GM23338 (cell line): ENCODE measurements at regions not wholly inside any gene's neighbourhood (a gene's known extent, or its start where the extent isn't known, plus 50 kb on each side); places are given as distances from the start of the nearest gene placed in this dataset.

ENCODE experiments used
- CREB1 ChIP-seq: fragments of 250-450 bp; sonication (Bioruptor Pico); IDR thresholded peaks from 2 replicates; pipeline ENCODE4 v1.5.0; 2020; ENCODE audit warnings: low read depth, mild to moderate bottlenecking, moderate library complexity
- EZH2 ChIP-seq: fragments of 200-600 bp; sonication (generic); IDR thresholded peaks from one replicate; pipeline ENCODE4 v1.8.0; 2017; ENCODE audit warnings: antibody characterized with exemption, mild to moderate bottlenecking, low read depth; ENCODE audit not compliant: unreplicated experiment
- EZH2phosphoT487 ChIP-seq: fragments of 200-600 bp; sonication (generic); IDR thresholded peaks from one replicate; pipeline ENCODE4 v1.8.1; 2018; ENCODE audit warnings: antibody characterized with exemption; ENCODE audit not compliant: unreplicated experiment
- JUNB ChIP-seq: IDR thresholded peaks from one replicate; pipeline ENCODE4 v1.6.1; 2016; ENCODE audit warnings: antibody characterized with exemption; ENCODE audit not compliant: unreplicated experiment
- POLR2AphosphoS5 ChIP-seq: IDR thresholded peaks from 2 replicates; pipeline ENCODE4 v1.6.1; 2016; ENCODE audit warnings: antibody characterized with exemption, low read depth
- STAT1 ChIP-seq: IDR thresholded peaks from one replicate; pipeline ENCODE4 v1.6.1; 2016; ENCODE audit warnings: antibody characterized with exemption; ENCODE audit not compliant: unreplicated experiment
- ZNF114 ChIP-seq: fragments of 250-450 bp; sonication (Bioruptor Pico); IDR thresholded peaks from 2 replicates; pipeline ENCODE4 v1.5.0; 2020; ENCODE audit warnings: mild to moderate bottlenecking, moderate library complexity
- ZNF331 ChIP-seq: fragments of 250-450 bp; sonication (Bioruptor Pico); IDR thresholded peaks from 2 replicates; pipeline ENCODE4 v1.5.0; 2020; ENCODE audit warnings: low read depth, mild to moderate bottlenecking, moderate library complexity
- TF ChIP-seq, protein P1 (sequence below), 2 experiments: fragments of 200-600 bp in 1 of 2; sonication (generic) in 1 of 2; conservative IDR thresholded peaks; 2 replicates each; pipeline versions ENCODE4 v1.5.1 to v1.6.1; 2016 to 2017; ENCODE audit warnings: antibody characterized with exemption in 2 of 2, low read depth in 2 of 2, mild to moderate bottlenecking in 2 of 2, moderate library complexity in 1 of 2
- TF ChIP-seq, protein P2 (sequence below): IDR thresholded peaks from one replicate; pipeline ENCODE4 v1.6.1; 2018; ENCODE audit warnings: antibody characterized with exemption; ENCODE audit not compliant: unreplicated experiment
- TF ChIP-seq, protein P3 (sequence below): IDR thresholded peaks from 2 replicates; pipeline ENCODE4 v1.6.1; 2016; ENCODE audit warnings: antibody characterized with exemption

DNA sequence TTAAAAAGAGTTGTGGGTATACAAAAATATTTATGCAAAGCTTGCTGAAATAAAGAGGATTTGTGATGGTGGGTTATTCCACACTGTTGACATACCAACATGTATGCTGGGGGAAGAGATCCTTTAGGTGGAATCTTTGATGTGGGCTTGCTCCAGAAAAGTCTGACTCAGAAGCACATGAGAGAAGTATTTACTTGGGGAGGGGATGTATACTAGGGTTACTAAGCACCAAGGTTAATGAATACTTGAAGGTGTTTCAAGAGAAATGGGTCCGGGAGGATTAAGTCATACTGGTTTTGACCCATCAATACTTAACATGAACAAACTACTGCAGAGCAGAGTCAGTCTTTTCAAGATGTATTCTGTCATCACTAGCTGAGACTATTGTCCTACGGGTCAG, 316.4 kb upstream of the GRIN3A start:
- TF ChIP-seq POLR2AphosphoS5 (no peak), EZH2phosphoT487 (no peak), EZH2 (no peak), CREB1 (CRISPR knock-in tag) (no peak), JUNB (no peak), ZNF331 (CRISPR knock-in tag) (no peak), ZNF114 (CRISPR knock-in tag) (no peak), STAT1 (no peak)
- TF ChIP-seq, protein P1, sequence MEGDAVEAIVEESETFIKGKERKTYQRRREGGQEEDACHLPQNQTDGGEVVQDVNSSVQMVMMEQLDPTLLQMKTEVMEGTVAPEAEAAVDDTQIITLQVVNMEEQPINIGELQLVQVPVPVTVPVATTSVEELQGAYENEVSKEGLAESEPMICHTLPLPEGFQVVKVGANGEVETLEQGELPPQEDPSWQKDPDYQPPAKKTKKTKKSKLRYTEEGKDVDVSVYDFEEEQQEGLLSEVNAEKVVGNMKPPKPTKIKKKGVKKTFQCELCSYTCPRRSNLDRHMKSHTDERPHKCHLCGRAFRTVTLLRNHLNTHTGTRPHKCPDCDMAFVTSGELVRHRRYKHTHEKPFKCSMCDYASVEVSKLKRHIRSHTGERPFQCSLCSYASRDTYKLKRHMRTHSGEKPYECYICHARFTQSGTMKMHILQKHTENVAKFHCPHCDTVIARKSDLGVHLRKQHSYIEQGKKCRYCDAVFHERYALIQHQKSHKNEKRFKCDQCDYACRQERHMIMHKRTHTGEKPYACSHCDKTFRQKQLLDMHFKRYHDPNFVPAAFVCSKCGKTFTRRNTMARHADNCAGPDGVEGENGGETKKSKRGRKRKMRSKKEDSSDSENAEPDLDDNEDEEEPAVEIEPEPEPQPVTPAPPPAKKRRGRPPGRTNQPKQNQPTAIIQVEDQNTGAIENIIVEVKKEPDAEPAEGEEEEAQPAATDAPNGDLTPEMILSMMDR (conservative IDR thresholded peaks at IDR 0.05; ENCODE audit: low read depth in 2 of 2): no peak
- TF ChIP-seq, protein P2, sequence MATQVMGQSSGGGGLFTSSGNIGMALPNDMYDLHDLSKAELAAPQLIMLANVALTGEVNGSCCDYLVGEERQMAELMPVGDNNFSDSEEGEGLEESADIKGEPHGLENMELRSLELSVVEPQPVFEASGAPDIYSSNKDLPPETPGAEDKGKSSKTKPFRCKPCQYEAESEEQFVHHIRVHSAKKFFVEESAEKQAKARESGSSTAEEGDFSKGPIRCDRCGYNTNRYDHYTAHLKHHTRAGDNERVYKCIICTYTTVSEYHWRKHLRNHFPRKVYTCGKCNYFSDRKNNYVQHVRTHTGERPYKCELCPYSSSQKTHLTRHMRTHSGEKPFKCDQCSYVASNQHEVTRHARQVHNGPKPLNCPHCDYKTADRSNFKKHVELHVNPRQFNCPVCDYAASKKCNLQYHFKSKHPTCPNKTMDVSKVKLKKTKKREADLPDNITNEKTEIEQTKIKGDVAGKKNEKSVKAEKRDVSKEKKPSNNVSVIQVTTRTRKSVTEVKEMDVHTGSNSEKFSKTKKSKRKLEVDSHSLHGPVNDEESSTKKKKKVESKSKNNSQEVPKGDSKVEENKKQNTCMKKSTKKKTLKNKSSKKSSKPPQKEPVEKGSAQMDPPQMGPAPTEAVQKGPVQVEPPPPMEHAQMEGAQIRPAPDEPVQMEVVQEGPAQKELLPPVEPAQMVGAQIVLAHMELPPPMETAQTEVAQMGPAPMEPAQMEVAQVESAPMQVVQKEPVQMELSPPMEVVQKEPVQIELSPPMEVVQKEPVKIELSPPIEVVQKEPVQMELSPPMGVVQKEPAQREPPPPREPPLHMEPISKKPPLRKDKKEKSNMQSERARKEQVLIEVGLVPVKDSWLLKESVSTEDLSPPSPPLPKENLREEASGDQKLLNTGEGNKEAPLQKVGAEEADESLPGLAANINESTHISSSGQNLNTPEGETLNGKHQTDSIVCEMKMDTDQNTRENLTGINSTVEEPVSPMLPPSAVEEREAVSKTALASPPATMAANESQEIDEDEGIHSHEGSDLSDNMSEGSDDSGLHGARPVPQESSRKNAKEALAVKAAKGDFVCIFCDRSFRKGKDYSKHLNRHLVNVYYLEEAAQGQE: no peak
- TF ChIP-seq, protein P3, sequence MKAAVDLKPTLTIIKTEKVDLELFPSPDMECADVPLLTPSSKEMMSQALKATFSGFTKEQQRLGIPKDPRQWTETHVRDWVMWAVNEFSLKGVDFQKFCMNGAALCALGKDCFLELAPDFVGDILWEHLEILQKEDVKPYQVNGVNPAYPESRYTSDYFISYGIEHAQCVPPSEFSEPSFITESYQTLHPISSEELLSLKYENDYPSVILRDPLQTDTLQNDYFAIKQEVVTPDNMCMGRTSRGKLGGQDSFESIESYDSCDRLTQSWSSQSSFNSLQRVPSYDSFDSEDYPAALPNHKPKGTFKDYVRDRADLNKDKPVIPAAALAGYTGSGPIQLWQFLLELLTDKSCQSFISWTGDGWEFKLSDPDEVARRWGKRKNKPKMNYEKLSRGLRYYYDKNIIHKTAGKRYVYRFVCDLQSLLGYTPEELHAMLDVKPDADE: no peak
